ENCODE measurements at regions not wholly inside any gene's neighbourhood (a gene's known extent, or its start where the extent isn't known, plus 50 kb on each side); places are given as distances from the start of the nearest gene placed in this dataset.

- no peak for TF ChIP-seq CTCF (conservative IDR thresholded peaks at IDR 0.05; ENCODE audit: low read depth)
- DNase-seq (ENCODE audit: low spot score) = no peak
- ChIA-PET POLR2A (ENCODE audit: low non-redundant PET) (no interaction called here), CTCF (no interaction called here)
- no peak overlapping the region for H3K27ac ChIP-seq
These were observed 172.3 kb downstream of the ERMARD start for GRCh38 chr6:169923468-169924464.

GRCh38 chr6:169921853-169922824 is 170.7 kb downstream of the ERMARD start:
- POLR2A ChIA-PET (ENCODE audit: low non-redundant PET) = no interaction called here

GRCh38 chr6:169921217-169921616 is 169.8 kb downstream of the ERMARD start:
- POLR2A ChIA-PET (ENCODE audit: low non-redundant PET) = no interaction called here
- CTCF ChIA-PET = no interaction called here
- DNase-seq (ENCODE audit: low spot score) = no peak
- TF ChIP-seq CTCF (conservative IDR thresholded peaks at IDR 0.05; ENCODE audit: low read depth) = no peak
- no peak overlapping the region for H3K27ac ChIP-seq

More at GRCh38 chr6:169921853-169922824, 170.7 kb downstream of the ERMARD start:
- no peak for DNase-seq (ENCODE audit: low spot score)
- CTCF ChIA-PET = no interaction called here
- TF ChIP-seq CTCF (conservative IDR thresholded peaks at IDR 0.05; ENCODE audit: low read depth) = no peak
- no peak overlapping the region for H3K27ac ChIP-seq

- no peak for TF ChIP-seq CTCF (conservative IDR thresholded peaks at IDR 0.05; ENCODE audit: low read depth)
- ChIA-PET POLR2A (ENCODE audit: low non-redundant PET) (no interaction called here), CTCF (interaction anchor here (0.7 kb wide), 1 partner anchor 11 kb away, joined by 5 read pairs; no protein-coding TSS in a partner anchor)
- no peak overlapping the region for H3K27ac ChIP-seq
- no peak for DNase-seq (ENCODE audit: low spot score)
These were observed 169.1 kb downstream of the ERMARD start for GRCh38 chr6:169920359-169921020.

GRCh38 chr6:169918954-169919549 is 167.6 kb downstream of the ERMARD start:
- no peak overlapping the region for H3K27ac ChIP-seq
- DNase-seq (ENCODE audit: low spot score) = no peak
- ChIA-PET POLR2A (ENCODE audit: low non-redundant PET) (no interaction called here), CTCF (interaction anchor here (0.6 kb wide), 1 partner anchor 544 kb away, joined by 3 read pairs; no protein-coding TSS in a partner anchor)
- no peak for TF ChIP-seq CTCF (conservative IDR thresholded peaks at IDR 0.05; ENCODE audit: low read depth)

All from RWPE1 (cell line).